GM10248 (cell line): ENCODE measurements at regions not wholly inside any gene's neighbourhood (a gene's known extent, or its start where the extent isn't known, plus 50 kb on each side); places are given as distances from the start of the nearest gene placed in this dataset.

Source experiments
- CTCF ChIA-PET: fragments of 300-600 bp; sonication (Branson Sonifier 250); formaldehyde crosslinking; extraction: SDS; loops from one replicate; lab custom pipeline; 2021; ENCODE audit warnings: antibody characterized with exemption; lab: Yijun Ruan, JAX
- POLR2A ChIA-PET: fragments of 350-650 bp; sonication (Branson Sonifier 250); formaldehyde crosslinking; extraction: SDS; loops from one replicate; lab custom pipeline; 2020; ENCODE audit warnings: antibody characterized with exemption; lab: Yijun Ruan, JAX
- DNase-seq: peaks from one replicate; pipeline ENCODE4 v3.0.0; 2012; ENCODE audit errors: extremely low spot score
- CTCF ChIP-seq: IDR thresholded peaks from 2 replicates; pipeline ENCODE4 v1.5.1; 2012; ENCODE audit warnings: mild to moderate bottlenecking, low read depth; ENCODE audit errors: extremely low read depth, missing control alignments, control extremely low read depth

- CTCF ChIA-PET = interaction anchor here (1.4 kb wide), 1 partner anchor 9 kb away, joined by 3 read pairs; no protein-coding TSS in a partner anchor
- POLR2A ChIA-PET = no interaction called here
- TF ChIP-seq CTCF = no peak
- no peak for DNase-seq
These were observed 123.4 kb upstream of the LRRN1 start for GRCh38 chr3:3675801-3676200.

GRCh38 chr3:3675186-3675585, 124.0 kb upstream of the LRRN1 start:
- POLR2A ChIA-PET = no interaction called here
- DNase-seq = no peak
- CTCF ChIA-PET = interaction anchor here (1.4 kb wide), 1 partner anchor 9 kb away, joined by 3 read pairs; no protein-coding TSS in a partner anchor
- TF ChIP-seq CTCF = no peak

GRCh38 chr3:3666664-3667063, 132.6 kb upstream of the LRRN1 start:
- ChIA-PET CTCF (interaction anchor here (1.0 to 2.3 kb wide), 2 partner anchors 10 to 11 kb away, joined by 5 to 8 read pairs; no protein-coding TSS in a partner anchor), POLR2A (no interaction called here)
- no peak for TF ChIP-seq CTCF
- peak; percentile 69 for DNase-seq

- peak; percentile 9 for DNase-seq
- POLR2A ChIA-PET = no interaction called here
- no peak for TF ChIP-seq CTCF
- CTCF ChIA-PET = interaction anchor here (1.0 to 2.3 kb wide), 2 partner anchors 10 to 11 kb away, joined by 5 to 8 read pairs; no protein-coding TSS in a partner anchor
These were observed 133.1 kb upstream of the LRRN1 start for GRCh38 chr3:3665961-3666640.

GRCh38 chr3:3665546-3665945, 133.7 kb upstream of the LRRN1 start:
- no peak for DNase-seq
- POLR2A ChIA-PET = no interaction called here
- CTCF ChIA-PET = no interaction called here
- TF ChIP-seq CTCF = no peak

GRCh38 chr3:3664935-3665334, 134.3 kb upstream of the LRRN1 start:
- no peak for TF ChIP-seq CTCF
- DNase-seq = no peak
- ChIA-PET CTCF (no interaction called here), POLR2A (no interaction called here)
